Activated naive CD8-positive, alpha-beta T cell treated with anti-CD3 and anti-CD28 coated beads for 36 hours (primary cell): ENCODE measurements at regions not wholly inside any gene's neighbourhood (a gene's known extent, or its start where the extent isn't known, plus 50 kb on each side); places are given as distances from the start of the nearest gene placed in this dataset.

Experiments used
- DNase-seq: peaks from one replicate; pipeline ENCODE4 v3.0.0; 2021
- H3K27ac Mint-ChIP-seq: one replicate; pipeline ENCODE4 v1.8.0; 2022; ENCODE audit warnings: mild to moderate bottlenecking, moderate library complexity, mixed read lengths
- H3K27me3 Mint-ChIP-seq: one replicate; pipeline ENCODE4 v1.8.0; 2022; ENCODE audit warnings: mild to moderate bottlenecking, mixed read lengths
- H3K36me3 Mint-ChIP-seq: one replicate; pipeline ENCODE4 v1.8.0; 2021; ENCODE audit warnings: mild to moderate bottlenecking, mixed read lengths
- H3K4me1 Mint-ChIP-seq: one replicate; pipeline ENCODE4 v1.8.0; 2021; ENCODE audit warnings: mixed read lengths
- H3K4me3 Mint-ChIP-seq: one replicate; pipeline ENCODE4 v1.8.0; 2022; ENCODE audit warnings: mild to moderate bottlenecking, moderate library complexity, mixed read lengths
- H3K9me3 Mint-ChIP-seq: one replicate; pipeline ENCODE4 v1.8.0; 2022; ENCODE audit warnings: mixed read lengths

DNA sequence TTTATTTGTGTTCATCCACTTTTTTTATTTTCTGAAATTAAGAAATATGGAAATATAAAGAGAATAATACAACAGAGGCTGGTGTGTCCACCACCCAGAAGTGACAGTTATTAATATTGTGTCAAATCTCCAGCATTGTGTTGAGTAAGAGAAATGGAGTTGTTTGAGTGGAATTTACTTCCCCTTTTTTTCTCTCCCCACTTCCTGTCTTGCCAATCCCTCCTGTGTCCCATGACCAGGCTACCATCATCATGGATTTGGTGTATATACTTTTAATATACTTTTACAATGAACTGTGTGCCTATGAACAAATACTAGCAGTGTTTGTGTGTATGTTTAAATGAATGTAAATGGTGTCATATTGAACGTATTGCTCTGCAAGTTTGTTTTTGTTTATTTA is 276.9 kb upstream of the SKOR2 start:
- H3K9me3 Mint-ChIP-seq, result no peaks in the 10 kb centered on the region
- peaks cover 56% of the 10 kb centered on the region for H3K27me3 Mint-ChIP-seq
- H3K36me3 Mint-ChIP-seq, result no peaks in the 10 kb centered on the region
- H3K4me3 Mint-ChIP-seq, result no peak overlapping the region
- no peak overlapping the region for H3K27ac Mint-ChIP-seq
- DNase-seq, result no peak
- H3K4me1 Mint-ChIP-seq, result no peaks in the 10 kb centered on the region

DNA sequence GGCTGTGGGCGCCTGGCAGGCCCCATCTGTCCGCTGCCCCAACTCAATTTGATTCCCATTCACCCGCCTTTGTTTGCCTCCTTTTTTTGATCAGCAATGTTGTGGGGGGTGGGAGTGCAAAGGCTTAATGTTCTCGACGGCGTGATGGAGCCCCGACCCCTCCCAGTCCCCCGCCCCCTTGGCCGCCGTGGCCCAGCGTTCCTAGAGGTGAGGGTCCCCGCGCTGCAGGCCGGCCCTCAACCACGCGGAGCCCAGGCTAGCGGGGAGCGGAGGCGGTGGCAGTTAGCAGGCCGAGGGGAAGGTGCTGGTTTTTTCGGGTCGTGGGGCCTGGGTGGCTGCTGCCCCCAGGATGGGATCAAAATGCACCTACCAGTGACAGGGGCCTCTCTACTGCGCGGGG is 274.7 kb upstream of the SKOR2 start:
- DNase-seq, result no peak
- H3K27me3 Mint-ChIP-seq, result peaks cover 40% of the 10 kb centered on the region
- no peaks in the 10 kb centered on the region for H3K9me3 Mint-ChIP-seq
- no peaks in the 10 kb centered on the region for H3K36me3 Mint-ChIP-seq
- H3K4me3 Mint-ChIP-seq, result no peak overlapping the region
- H3K27ac Mint-ChIP-seq, result no peak overlapping the region
- H3K4me1 Mint-ChIP-seq, result no peaks in the 10 kb centered on the region

DNA sequence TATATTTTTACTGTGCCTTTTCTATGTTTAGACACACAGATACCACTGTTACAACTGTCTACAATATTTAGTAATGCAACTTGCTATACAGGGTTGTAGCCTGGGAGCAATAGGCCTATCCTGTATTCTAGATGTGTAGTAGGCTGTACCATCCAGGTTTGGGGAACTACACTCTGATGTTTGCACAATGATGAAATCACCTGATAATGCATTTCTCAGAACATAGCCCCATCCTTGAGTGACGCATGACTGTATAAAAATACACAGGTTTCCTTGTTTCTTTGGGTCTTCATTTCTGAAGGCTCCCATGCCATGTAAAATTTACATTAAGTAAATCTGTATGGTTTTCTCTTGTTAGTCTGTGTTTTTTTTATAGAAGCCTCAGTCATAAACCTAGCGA is 270.9 kb upstream of the SKOR2 start:
- Mint-ChIP-seq H3K9me3 (no peaks in the 10 kb centered on the region), H3K36me3 (no peaks in the 10 kb centered on the region), H3K27ac (no peak overlapping the region), H3K4me1 (no peaks in the 10 kb centered on the region), H3K27me3 (peaks cover 19% of the 10 kb centered on the region), H3K4me3 (no peak overlapping the region)
- DNase-seq, result no peak

DNA sequence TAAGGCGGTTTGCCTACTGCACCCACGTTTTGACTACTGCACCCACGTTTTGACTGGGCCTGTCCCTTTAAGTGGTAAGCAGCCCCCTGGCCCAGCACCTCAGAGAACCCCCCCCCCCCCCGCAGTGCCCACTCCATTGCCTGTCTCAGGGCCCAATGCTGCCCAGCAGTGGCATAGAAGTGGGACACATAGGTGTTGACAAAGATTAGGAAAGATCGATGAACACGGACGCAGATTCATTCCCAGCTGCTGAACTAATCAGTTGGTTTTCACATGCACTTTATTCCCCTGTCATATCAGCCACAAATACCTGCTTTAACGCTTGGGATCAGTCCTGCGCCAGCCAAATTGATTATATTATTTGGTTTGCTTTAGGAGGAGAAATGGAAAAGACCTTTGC is 268.8 kb upstream of the SKOR2 start:
- H3K4me1 Mint-ChIP-seq, result no peaks in the 10 kb centered on the region
- DNase-seq, result no peak
- H3K9me3 Mint-ChIP-seq, result no peaks in the 10 kb centered on the region
- H3K36me3 Mint-ChIP-seq, result no peaks in the 10 kb centered on the region
- H3K27me3 Mint-ChIP-seq, result peaks cover 9% of the 10 kb centered on the region
- H3K4me3 Mint-ChIP-seq, result no peak overlapping the region
- no peak overlapping the region for H3K27ac Mint-ChIP-seq

DNA sequence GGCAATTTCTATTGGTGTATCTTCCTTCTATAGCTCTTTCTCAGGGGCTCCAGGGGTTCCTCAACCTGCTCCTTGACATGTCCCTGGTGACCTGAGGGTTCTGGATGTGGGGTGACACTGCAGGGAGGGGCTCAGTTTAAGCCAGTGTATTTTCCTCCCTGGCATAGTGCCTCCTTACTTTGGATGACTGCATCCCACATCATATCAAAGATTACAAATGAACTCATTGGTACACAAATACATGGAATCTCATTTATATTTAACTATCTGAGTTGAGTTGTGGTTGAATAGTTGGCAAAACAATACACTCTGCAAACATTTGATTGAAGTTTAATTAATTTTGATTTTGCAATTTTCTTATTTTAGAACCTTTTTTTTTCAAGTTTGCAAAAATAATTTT is 268.2 kb upstream of the SKOR2 start:
- H3K27ac Mint-ChIP-seq, result no peak overlapping the region
- H3K9me3 Mint-ChIP-seq, result no peaks in the 10 kb centered on the region
- H3K4me3 Mint-ChIP-seq, result no peak overlapping the region
- H3K4me1 Mint-ChIP-seq, result no peaks in the 10 kb centered on the region
- H3K27me3 Mint-ChIP-seq, result peaks cover 7% of the 10 kb centered on the region
- DNase-seq, result no peak
- H3K36me3 Mint-ChIP-seq, result no peaks in the 10 kb centered on the region

DNA sequence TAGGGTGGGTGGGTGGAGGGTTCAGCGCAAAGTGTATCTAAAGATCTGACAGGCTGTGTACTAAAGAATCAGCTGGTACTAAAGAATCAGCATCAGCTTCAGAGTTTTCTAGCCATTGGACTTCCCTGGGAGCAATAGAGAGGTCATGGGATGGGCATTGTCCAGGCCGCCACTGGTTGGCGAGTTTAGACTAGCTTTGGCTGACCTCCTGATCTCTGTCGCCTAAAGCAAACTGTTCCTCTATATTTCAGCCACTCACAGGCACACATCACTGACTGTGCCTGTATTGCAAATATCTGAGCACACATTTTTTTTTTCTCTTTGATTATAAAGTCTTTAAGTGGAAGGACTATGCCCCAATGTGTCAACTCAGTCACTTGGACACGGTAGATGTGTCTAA is 267.8 kb upstream of the SKOR2 start:
- Mint-ChIP-seq H3K36me3 (no peaks in the 10 kb centered on the region), H3K27ac (no peak overlapping the region), H3K4me1 (no peaks in the 10 kb centered on the region), H3K9me3 (no peaks in the 10 kb centered on the region), H3K4me3 (no peak overlapping the region), H3K27me3 (peaks cover 7% of the 10 kb centered on the region)
- no peak for DNase-seq

DNA sequence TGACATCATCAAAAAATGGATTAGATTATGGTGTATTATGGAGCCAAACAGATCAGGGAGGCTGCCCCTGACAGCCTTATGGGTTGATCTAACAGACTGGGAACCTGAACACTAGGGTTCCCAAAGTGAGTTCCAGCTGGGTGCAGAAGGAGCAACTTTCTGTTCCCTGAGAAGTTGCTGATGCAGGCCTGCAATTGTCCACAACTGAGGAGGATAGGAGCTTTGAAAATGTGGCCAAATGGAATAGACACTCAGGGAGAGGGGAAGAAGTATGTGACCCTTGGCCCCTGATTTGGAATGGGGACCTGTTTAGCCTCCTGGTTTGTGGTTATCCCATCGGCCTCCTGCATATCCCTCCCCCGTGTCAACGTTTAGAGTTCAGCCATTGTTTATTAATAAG is 262.2 kb upstream of the SKOR2 start:
- Mint-ChIP-seq H3K27me3 (peaks cover 5% of the 10 kb centered on the region), H3K4me3 (no peak overlapping the region), H3K36me3 (no peaks in the 10 kb centered on the region), H3K9me3 (no peaks in the 10 kb centered on the region), H3K27ac (no peak overlapping the region), H3K4me1 (no peaks in the 10 kb centered on the region)
- DNase-seq, result no peak

DNA sequence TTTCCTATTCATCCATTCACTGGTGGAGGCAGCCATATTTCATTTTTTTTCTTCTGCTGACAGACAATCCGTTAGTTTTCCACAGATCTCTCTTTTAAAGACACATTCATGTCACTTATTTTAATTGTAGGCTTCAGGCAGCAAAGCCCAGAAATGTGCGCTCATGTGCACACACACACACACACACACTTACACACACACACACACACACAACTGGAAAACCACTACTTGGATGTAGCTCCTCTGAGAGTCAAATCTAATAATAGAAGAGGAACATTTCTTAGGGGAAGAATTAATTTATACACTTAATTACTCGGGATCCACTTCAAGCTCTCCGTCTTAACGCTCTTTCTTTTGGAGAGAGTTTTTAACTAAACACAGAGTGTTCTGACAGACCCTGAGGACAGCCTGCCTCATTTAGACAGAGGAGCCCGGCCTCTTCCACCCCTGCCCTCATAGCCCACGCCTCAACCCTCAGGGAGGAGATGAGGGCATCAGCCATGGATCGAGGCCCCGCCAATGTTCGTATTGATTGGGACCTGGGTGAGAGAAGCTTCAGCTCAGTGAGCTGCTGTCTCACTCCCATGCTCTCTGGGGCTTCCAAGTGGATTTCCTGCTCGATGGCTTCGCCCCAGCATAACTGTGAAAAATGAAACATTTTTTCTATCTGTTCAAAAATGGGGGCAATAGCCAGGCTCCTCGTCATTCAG is 261.4 kb upstream of the SKOR2 start:
- Mint-ChIP-seq H3K4me3 (no peak overlapping the region), H3K9me3 (no peaks in the 10 kb centered on the region), H3K27ac (no peak overlapping the region), H3K36me3 (no peaks in the 10 kb centered on the region), H3K27me3 (peaks cover 6% of the 10 kb centered on the region), H3K4me1 (no peaks in the 10 kb centered on the region)
- no peak for DNase-seq

DNA sequence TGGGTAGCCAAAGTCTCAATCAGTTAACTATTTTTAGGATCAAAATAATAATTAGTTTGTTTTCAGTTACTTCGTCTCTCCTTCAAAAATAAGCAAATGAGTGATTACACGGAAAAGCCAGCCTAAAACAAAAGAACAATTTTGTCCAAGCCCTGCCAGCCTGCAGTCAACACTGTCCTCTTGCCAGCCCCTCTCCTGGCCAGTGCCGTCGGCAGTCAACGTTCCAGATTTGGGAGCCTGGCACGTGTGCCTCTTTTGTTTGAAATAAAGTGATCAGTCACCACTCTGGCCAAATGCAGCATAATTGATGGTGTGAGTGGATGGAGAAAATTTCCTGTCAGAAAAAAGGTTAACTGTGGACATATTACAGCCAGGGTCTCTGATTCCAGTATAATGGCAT is 260.6 kb upstream of the SKOR2 start:
- H3K4me1 Mint-ChIP-seq, result no peaks in the 10 kb centered on the region

DNA sequence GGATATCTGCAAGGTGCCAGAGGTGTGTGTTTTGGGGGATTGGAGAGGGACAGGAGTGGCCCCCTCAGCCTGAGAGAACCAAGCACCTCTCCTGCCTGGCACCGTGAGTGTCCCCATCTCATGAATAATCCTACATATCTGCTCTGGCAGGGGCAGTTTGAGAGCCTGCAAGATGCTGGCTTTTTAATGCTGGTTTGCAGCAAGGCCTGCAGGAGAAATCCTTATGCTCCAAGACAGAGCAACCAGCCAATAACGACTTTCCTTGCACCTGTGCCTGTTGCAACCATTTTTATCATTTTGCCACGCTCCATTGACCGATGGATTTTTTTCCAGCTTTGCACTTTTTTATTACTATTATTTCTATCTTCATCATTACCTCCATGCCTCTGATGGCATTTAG is 259.4 kb upstream of the SKOR2 start:
- H3K4me1 Mint-ChIP-seq, result no peaks in the 10 kb centered on the region
- H3K9me3 Mint-ChIP-seq, result no peaks in the 10 kb centered on the region
- no peak overlapping the region for H3K4me3 Mint-ChIP-seq
- H3K27me3 Mint-ChIP-seq, result peaks cover 3% of the 10 kb centered on the region
- DNase-seq, result no peak
- no peaks in the 10 kb centered on the region for H3K36me3 Mint-ChIP-seq
- no peak overlapping the region for H3K27ac Mint-ChIP-seq

More for the DNA sequence above, 260.6 kb upstream of the SKOR2 start:
- H3K27me3 Mint-ChIP-seq, result peaks cover 6% of the 10 kb centered on the region
- no peaks in the 10 kb centered on the region for H3K36me3 Mint-ChIP-seq
- no peak overlapping the region for H3K27ac Mint-ChIP-seq
- no peaks in the 10 kb centered on the region for H3K9me3 Mint-ChIP-seq
- no peak overlapping the region for H3K4me3 Mint-ChIP-seq
- no peak for DNase-seq

DNA sequence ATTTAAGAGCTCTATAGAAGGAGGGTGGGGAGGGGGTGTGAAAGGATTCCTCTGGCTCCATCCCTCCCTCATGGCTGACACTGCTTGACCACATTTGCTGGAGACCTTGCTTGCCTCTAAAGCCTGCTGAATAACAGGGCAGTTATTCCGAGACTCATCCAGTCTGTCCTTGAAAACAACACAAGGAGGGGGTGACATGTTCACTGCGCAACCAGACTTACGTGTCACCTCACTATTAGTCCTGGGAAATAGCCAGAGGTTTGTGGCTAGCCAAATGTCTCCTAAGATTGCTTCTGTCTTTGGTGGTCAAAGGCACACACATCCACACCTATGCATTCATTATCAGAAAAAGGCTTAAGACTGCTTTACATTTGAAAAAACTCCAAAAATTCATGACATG is 256.2 kb upstream of the SKOR2 start:
- Mint-ChIP-seq H3K9me3 (no peaks in the 10 kb centered on the region), H3K4me1 (no peaks in the 10 kb centered on the region), H3K4me3 (no peak overlapping the region), H3K27ac (no peak overlapping the region), H3K36me3 (no peaks in the 10 kb centered on the region), H3K27me3 (peaks cover 3% of the 10 kb centered on the region)
- DNase-seq, result no peak

DNA sequence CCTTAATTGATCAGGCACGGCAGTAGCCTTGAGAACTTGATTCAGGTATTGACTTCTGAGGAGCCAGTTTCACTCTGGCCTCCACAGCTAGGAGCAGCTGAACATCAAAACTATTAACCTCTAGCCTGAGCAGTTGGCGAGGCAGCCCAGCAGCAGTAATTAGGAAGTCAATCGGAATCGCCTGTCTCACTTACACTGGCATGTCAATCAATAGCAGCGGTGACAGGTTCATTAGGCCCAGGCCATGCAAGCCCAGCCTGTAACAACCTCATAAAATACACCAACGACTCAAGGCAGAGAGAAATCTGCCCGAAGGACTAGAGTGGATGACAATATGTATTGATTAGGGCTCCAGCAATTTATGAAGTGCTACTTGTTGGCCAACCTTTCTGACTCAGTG is 255.4 kb upstream of the SKOR2 start:
- peaks cover 3% of the 10 kb centered on the region for H3K27me3 Mint-ChIP-seq
- no peaks in the 10 kb centered on the region for H3K4me1 Mint-ChIP-seq
- no peaks in the 10 kb centered on the region for H3K9me3 Mint-ChIP-seq
- no peak overlapping the region for H3K4me3 Mint-ChIP-seq
- DNase-seq, result no peak
- H3K36me3 Mint-ChIP-seq, result no peaks in the 10 kb centered on the region
- H3K27ac Mint-ChIP-seq, result no peak overlapping the region

DNA sequence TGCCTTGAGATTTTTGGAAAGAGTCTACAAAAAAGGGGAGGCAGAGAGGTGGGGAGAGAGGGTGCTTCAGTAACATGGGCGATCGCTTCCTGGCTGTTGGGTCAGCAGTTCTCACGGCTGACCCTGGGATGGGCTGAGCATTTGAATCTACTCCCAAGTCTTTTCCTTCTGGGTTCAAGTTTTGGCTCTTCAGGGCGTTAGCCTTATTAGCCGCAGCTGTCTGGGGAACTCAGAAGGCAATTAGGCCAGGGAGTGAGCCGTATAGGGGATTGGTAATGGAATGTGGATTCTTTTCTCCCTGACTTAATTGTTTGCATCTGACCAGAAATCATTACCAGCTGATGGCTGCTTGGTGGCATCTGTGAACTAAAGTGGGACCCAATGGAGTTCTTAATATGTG is 250.5 kb upstream of the SKOR2 start:
- Mint-ChIP-seq H3K9me3 (no peaks in the 10 kb centered on the region), H3K27me3 (peaks cover 3% of the 10 kb centered on the region)

DNA sequence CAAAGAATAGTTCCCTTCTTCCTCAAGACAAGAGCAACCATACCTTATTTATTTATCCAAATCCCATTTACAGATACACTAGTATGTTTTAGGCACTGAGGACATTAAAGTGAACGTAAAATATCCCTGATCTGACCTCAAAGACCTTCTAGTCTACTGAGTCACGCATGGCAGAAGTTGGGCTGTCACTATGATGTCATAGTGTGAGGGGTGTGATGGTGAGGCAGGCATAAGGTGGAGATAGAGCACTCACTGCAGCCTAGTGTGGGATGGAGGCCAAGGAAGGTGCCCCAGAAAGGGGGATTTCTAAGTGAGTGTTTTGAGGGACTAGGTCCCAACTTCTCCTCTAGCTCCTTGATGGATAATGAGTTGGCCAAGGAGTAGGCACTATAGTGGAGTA is 249.5 kb upstream of the SKOR2 start:
- H3K9me3 Mint-ChIP-seq, result no peaks in the 10 kb centered on the region
- no peaks in the 10 kb centered on the region for H3K36me3 Mint-ChIP-seq
- no peak overlapping the region for H3K27ac Mint-ChIP-seq
- no peaks in the 10 kb centered on the region for H3K4me1 Mint-ChIP-seq
- peaks cover 7% of the 10 kb centered on the region for H3K27me3 Mint-ChIP-seq
- DNase-seq, result no peak
- H3K4me3 Mint-ChIP-seq, result no peak overlapping the region

More for the DNA sequence above, 250.5 kb upstream of the SKOR2 start:
- H3K4me1 Mint-ChIP-seq, result no peaks in the 10 kb centered on the region
- H3K4me3 Mint-ChIP-seq, result no peak overlapping the region
- no peaks in the 10 kb centered on the region for H3K36me3 Mint-ChIP-seq
- no peak overlapping the region for H3K27ac Mint-ChIP-seq
- no peak for DNase-seq

DNA sequence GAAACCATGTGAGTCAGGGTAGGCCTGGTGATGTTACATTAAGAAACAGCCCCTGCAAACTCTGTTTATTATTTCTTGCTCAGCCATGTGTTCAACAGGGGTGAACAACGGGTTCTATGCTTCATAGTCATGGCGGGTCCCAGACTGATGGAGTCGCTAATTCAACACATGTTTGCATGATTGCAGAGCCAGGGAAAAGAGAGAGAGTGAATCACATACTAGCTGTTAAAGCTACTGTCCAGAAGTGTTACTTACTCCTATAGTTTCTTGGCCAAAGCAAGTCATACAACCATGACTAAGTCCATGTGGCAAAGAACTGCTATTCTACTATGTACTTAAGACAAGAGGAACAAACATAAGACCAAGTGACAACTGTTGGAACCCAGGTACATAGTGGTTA is 241.2 kb upstream of the SKOR2 start:
- Mint-ChIP-seq H3K27me3 (peaks cover 7% of the 10 kb centered on the region), H3K4me3 (no peak overlapping the region), H3K27ac (no peak overlapping the region), H3K36me3 (no peaks in the 10 kb centered on the region), H3K9me3 (peaks cover 2% of the 10 kb centered on the region), H3K4me1 (no peaks in the 10 kb centered on the region)
- no peak for DNase-seq

DNA sequence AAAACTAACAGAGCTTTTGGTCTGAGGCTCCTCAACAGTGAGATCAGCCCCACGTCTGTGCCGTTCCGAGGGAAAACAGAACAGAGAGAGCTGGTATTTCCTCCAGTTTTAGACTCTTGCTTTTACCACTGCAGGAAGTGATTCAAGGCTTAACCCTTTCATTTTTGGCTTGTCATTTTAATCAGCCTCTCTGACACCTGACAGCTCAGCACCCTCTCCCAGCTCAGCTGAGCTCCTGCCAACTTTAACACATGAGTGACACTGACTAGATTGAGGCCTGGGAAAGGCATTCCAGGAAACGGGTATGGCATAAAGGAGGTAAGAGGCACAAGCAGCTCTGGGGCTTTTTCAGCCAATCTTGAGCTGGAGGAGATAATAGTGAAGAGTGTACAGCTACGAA is 239.4 kb upstream of the SKOR2 start:
- Mint-ChIP-seq H3K4me1 (no peaks in the 10 kb centered on the region), H3K27me3 (no peaks in the 10 kb centered on the region), H3K4me3 (no peak overlapping the region), H3K27ac (no peak overlapping the region), H3K9me3 (peaks cover 2% of the 10 kb centered on the region), H3K36me3 (no peaks in the 10 kb centered on the region)
- DNase-seq, result no peak
